Lower leg skin (tissue), 4 donors: ENCODE measurements at regions not wholly inside any gene's neighbourhood (a gene's known extent, or its start where the extent isn't known, plus 50 kb on each side); places are given as distances from the start of the nearest gene placed in this dataset.

Experiments
- DNase-seq, 2 donors: peaks; one replicate each; pipeline ENCODE4 v3.0.0-alpha.2; 2019; ENCODE audit warnings: low spot score in 2 of 2
- H3K4me3 ChIP-seq: fragments of 200-600 bp; sonication (generic); 2 replicates; pipeline ENCODE4 v1.5.1; 2017; ENCODE audit warnings: mild to moderate bottlenecking, low read depth; ENCODE audit not compliant: poor library complexity, severe bottlenecking
- POLR2A ChIP-seq, 2 donors: fragments of 450-650 bp; IDR thresholded peaks; one replicate each; pipeline ENCODE4 v1.6.1; 2016 to 2017; ENCODE audit warnings: antibody characterized with exemption in 2 of 2, mild to moderate bottlenecking in 1 of 2, moderate library complexity in 1 of 2
- WGBS, 2 donors: methylation state at CpG; one replicate each; pipeline ENCODE4 v1.1.5; 2018; 5-methylcytosine and 5-hydroxymethylcytosine counted together
- intact Hi-C: fragments of 100-400 bp; cut with DNase I; formaldehyde crosslinking; loops from one replicate; pipeline ENCODE4 v1.15.0; 2023; ENCODE audit warnings: low total_unique reads
- TF ChIP-seq, protein P1 (sequence below), 3 donors: fragments of 450-650 bp; IDR thresholded peaks; one replicate each; pipeline ENCODE4 v1.5.1; 2016; ENCODE audit warnings: antibody characterized with exemption in 3 of 3, mild to moderate bottlenecking in 3 of 3, moderate library complexity in 2 of 3

DNA sequence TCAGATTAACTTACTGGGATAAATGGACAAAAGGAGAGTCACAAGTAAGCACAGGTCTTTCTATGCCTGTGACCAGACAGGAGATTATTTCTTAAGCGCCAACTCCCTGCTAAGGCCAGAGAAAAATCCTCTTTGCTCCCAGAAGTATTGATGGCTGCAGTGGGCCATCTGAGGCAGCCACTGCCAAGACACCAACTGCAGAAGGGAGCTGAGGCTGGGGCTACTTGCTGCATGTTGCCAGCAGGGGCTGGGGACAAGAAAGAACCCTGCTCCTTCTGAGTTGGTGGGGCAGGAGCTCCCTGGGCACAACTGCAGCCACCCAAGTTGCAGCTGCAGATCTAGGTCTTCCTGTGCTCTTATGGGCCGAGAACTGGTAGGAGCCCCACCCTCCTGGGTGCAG, 1075.3 kb downstream of the PCDH18 start:
- H3K4me3 ChIP-seq: no peak overlapping the region
- WGBS, 2 donors: 91 to 94% methylated on average over 2 of the region's 2 CpGs
- intact Hi-C loops: no loop called here
- TF ChIP-seq, protein P1, sequence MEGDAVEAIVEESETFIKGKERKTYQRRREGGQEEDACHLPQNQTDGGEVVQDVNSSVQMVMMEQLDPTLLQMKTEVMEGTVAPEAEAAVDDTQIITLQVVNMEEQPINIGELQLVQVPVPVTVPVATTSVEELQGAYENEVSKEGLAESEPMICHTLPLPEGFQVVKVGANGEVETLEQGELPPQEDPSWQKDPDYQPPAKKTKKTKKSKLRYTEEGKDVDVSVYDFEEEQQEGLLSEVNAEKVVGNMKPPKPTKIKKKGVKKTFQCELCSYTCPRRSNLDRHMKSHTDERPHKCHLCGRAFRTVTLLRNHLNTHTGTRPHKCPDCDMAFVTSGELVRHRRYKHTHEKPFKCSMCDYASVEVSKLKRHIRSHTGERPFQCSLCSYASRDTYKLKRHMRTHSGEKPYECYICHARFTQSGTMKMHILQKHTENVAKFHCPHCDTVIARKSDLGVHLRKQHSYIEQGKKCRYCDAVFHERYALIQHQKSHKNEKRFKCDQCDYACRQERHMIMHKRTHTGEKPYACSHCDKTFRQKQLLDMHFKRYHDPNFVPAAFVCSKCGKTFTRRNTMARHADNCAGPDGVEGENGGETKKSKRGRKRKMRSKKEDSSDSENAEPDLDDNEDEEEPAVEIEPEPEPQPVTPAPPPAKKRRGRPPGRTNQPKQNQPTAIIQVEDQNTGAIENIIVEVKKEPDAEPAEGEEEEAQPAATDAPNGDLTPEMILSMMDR (IDR thresholded peaks at IDR 0.05): no peak
- TF ChIP-seq POLR2A (IDR thresholded peaks at IDR 0.05): no peak
- DNase-seq: peak in 1 of 2 donors; percentile 56

DNA sequence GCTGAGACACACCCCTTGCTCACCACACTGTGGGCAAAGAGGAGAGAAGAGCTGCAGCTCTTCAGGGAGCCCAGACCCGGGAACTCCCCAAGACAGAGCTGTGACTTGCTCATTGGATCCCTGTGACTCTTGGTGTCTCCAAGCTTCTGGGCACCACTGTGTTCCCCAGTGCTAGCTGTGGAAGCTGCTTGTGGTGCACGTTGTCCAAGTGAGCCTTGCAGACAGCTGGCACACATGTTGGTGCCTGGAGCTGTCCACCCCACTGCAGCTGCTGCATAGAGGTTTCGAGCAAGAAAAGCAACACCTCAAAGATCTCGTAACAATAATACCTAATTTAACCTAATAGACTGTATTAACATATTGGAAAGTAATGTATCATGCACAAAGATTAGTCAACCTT, 1089.3 kb downstream of the PCDH18 start:
- TF ChIP-seq, protein P1 (IDR thresholded peaks at IDR 0.05): no peak
- TF ChIP-seq POLR2A (IDR thresholded peaks at IDR 0.05): no peak
- WGBS, 2 donors: 69 to 81% methylated on average over 4 of the region's 4 CpGs
- no peak for DNase-seq
- no peak overlapping the region for H3K4me3 ChIP-seq
- intact Hi-C loops: no loop called here

DNA sequence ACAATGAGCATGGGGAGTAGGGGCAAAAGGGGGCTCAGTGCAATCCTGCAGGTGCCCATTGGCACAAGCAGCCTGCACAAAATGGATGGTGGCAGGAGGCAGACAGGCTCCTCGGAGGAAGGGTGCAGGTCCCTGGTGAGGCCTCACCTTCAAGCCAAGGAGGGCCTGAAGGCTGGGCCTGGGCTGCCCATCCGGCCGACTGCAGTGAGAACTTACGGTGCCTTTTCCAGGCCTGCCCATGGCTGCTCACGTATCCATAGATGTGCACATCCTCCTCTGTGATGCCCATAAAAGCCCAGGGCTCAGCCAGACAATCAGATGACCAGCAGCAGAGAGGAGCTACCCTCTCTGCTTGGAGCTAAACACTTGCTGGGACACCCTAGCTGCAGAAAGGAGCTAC, 1089.8 kb downstream of the PCDH18 start:
- 90 to 93% methylated on average over 5 of the region's 5 CpGs for WGBS, 2 donors
- intact Hi-C loops: no loop called here
- no peak for DNase-seq

DNA sequence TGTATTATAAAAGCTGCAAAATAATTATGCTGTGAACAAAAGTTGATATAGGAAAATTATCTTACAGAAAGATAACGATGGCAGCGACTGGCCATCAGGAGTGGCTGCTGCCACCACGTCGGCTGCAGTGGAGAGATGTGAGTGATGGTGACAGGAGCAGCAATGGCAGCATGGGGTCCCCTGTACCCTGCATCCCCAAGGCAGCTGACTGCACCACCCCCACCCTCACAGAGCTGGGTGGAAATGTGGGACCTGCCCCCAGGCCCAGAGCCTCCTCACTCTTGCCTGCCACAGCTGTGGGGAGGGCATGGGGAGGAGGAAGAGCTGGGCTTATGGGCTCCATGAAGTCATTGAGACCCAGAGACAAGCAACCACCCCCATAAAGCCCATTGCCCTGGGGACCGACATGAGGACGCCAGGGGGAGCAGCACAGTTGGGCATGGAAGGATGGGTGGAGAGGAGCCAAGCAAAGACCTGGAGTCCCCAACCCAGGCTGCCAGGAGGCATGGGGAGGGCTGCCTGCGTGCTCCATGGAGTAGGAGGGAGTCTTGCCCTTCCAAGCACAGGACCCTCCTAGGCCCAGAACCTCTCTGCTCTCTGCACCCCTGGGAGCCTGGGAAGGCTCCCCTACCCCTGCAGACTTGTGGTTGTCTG, 1090.5 kb downstream of the PCDH18 start:
- no peak for DNase-seq
- WGBS, 2 donors: 90 to 91% methylated on average over 7 of the region's 7 CpGs
- no peak for TF ChIP-seq POLR2A (IDR thresholded peaks at IDR 0.05)
- TF ChIP-seq, protein P1 (IDR thresholded peaks at IDR 0.05): no peak
- H3K4me3 ChIP-seq: no peak overlapping the region
- intact Hi-C loops: no loop called here

More for the DNA sequence above, 1089.8 kb downstream of the PCDH18 start:
- no peak overlapping the region for H3K4me3 ChIP-seq
- TF ChIP-seq POLR2A (IDR thresholded peaks at IDR 0.05): no peak
- TF ChIP-seq, protein P1 (IDR thresholded peaks at IDR 0.05): no peak

DNA sequence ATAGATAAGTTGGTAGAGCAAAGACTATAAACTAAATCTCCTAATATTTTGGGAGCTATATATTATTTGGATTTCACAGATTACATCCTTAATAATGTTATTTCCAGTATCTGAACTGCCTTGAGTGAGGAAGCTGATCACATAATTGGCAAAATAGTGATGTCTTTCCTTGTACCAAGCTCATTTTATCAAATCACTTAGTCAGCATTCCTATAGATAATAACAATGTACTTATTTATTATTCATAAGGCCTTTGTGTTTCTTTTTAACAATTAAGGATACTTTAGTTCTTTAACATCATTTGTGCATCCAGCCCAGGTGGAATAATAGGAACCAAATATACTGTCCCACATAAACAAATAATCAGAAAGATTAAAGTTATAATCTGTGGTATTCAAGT, 1093.6 kb downstream of the PCDH18 start:
- intact Hi-C loops: no loop called here
- DNase-seq: no peak
- no peak overlapping the region for H3K4me3 ChIP-seq
- TF ChIP-seq POLR2A (IDR thresholded peaks at IDR 0.05): no peak
- TF ChIP-seq, protein P1 (IDR thresholded peaks at IDR 0.05): no peak

DNA sequence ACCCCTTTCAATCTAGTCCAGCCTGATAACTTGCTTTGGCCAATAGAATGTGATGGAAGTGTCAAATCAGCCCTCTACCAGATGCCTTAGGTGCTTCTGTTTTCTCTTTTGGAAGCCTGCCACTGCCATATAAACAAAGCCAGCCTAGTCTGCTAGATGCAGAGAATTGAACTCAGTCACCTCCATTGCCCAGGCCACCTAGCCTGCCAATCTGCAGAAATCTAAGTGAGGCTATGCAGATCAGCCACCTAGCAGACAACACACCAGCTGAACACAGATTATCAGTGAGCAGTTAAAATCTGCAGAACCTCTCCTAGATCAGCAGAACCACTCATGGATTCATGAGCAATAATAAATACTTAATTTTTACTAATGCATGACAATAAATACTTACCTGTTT, 1108.2 kb downstream of the PCDH18 start:
- H3K4me3 ChIP-seq: no peak overlapping the region
- DNase-seq: no peak
- no peak for TF ChIP-seq POLR2A (IDR thresholded peaks at IDR 0.05)
- TF ChIP-seq, protein P1 (IDR thresholded peaks at IDR 0.05): no peak
- intact Hi-C loops: no loop called here
